UCSD-AML1 (cell line): ENCODE measurements at regions not wholly inside any gene's neighbourhood (a gene's known extent, or its start where the extent isn't known, plus 50 kb on each side); places are given as distances from the start of the nearest gene placed in this dataset.
"Not testable (repeated sequence)": the region's sequence is repeated elsewhere in the genome, so short reads cannot be mapped to it uniquely, and the experiment has no call there.

Experiments used
- DNase-seq: peaks from one replicate; lab custom pipeline; 2025; ENCODE audit not compliant: unreplicated experiment; lab: John Stamatoyannopoulos, UW

DNA sequence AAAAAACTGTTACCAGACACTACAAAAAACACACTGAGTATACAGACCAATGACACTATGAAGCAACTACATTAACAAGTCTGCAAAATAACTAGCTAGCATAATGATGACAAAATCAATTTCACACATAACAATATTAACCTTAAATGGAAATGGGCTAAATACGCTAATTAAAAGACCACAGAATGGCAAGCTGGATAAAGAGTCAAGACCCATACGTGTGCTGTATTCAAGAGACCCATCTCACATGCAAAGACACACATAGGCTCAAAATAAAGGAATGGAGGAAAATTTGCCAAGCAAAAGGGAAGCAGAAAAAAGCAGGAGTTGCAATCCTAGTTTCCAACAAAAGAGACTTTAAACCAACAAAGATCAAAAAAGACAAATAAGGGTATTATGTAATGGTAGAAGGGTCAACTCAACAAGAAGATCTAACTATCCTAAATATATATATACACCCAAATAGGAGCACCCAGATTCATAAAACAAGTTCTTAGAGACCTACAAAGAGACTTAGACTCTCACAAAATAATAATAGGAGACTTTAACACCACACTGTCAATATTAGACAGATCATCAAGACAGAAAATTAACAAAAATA is 158.6 kb downstream of the ALDH8A1 start:
- DNase-seq = not testable (repeated sequence)

DNA sequence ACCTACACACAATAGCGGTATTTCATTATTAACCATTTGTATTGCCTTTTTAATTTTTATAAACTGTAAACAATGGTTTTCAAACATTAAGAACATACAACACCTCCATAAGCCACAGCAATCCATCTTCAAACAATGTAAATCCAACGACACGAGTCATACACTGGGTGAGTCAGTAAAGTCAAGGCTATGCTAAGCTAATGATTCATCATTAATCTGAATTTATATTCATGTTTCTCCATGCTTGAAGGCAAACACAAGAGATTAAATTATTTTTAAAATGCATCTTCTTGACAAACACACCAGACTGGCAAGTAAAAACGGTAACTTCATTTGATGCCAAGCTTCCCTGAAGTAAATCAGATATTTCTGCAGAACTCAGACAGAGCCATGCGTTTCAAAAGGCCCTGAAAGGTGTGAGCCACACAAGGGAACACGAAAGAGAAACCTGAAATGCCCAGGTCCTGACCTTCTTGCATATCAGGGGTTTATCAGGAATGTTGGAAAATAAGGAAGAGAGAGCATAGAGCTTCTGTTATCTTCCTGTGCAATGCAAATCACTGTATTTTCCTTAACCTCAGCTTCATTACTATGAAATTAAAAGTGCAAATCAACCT is 162.5 kb downstream of the ALDH8A1 start:
- no peak for DNase-seq

DNA sequence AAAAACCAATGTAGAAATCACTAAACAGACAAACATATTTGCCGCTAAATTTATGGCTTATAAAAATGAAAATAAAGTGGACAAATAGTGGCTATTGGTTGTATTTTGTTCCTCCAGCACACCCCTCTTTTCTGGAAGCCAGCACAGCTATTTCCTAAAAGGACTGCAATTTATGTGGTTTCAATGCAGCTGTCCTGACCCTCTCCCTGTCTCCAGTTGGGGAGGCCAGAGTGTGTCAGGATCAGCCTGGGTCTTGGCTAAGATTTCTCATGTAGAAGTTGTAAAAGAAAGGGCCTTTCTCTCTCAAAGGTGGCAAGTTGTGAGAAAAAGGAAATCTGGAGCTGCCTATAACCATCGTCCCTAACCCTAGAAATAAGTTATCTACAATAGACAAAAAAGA is 165.6 kb downstream of the ALDH8A1 start:
- no peak for DNase-seq

DNA sequence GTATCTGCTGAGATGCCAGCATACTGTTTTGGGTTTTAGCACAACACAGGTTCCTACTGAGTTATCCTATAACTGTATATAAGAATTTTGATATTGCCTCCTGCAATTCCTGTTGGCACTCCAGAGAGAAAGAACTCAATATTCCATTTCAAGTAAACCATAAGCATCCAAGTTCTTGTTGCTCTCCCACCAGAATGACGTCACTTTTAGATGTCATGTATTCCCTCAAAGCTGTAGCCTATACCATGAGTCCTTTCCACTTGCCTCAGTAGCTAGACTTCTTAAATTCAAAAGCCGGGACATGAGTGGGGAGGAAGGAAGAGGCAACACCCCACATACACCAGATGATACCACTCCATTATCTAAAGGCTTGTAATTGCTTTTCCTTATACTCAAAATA is 171.5 kb downstream of the ALDH8A1 start:
- no peak for DNase-seq

DNA sequence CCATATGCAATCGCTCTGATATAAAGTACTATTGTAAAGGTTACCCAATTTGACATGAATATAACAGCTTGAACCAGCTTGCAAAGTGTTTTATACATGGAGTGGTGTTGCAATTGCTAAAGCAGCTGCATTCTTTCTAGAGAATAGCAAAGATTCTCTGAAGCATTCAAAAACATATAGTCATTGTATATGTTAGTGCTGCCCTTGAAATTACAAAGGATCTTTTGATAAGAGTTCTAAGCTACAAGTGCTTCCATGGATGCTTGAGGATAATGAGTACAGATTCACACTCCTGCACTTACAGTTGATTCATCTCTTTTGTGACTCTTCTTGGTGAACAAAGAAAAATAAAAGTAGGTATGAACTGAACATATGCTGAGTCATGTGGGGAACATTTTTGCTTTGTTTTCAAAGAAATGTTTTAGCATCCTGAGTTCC is 175.7 kb downstream of the ALDH8A1 start:
- no peak for DNase-seq

DNA sequence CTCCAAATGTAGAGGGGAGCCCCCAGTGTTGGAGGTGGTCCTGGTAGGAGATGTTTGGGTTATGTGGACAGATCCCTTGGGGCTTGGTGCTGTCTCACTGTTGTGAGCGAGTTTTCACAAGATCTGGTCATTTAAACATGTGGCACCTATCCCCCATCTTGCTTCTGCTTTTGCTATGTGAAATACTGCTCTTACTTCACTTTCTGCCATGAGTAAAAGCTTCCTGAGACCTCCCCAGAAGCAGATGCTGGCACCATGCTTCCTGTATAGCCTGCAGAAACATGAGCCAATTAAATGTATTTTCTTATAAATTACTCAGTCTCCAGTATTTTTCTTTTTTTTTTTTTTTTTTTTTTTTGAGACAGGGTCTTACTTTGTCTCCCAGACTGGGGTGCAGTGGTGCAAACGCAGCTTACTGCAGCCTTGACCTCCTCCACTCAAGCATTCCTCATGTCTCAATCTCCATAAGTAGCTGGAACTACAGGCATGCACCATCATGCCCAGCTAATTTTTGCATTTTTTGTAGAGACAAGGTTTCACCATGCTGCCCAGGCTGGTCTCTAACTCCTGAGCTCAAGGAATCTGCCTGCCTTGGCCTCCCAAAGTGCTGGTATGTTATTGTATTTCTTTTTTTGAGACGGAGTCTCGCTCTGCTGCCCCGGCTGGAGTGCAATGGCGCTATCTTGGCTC is 177.1 kb downstream of the ALDH8A1 start:
- no peak for DNase-seq

DNA sequence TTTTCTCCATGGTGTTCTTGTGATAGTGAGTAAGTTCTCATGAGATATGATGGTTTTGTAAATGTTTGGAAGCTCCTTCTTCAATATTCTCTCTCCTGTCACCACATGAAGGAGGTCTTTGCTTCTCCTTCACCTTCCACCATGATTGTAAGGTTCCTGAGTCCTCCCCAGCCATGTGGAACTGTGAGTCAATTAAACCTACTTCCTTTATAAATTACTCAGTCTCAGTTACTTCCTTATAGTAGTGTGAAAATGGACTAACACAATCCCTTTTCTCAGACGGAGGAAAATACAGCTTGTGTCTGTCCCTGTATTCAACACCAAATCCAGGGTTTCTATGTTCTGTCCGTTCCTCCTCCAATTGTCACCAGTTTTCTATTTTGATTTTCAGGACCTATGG is 181.0 kb downstream of the ALDH8A1 start:
- DNase-seq = no peak

DNA sequence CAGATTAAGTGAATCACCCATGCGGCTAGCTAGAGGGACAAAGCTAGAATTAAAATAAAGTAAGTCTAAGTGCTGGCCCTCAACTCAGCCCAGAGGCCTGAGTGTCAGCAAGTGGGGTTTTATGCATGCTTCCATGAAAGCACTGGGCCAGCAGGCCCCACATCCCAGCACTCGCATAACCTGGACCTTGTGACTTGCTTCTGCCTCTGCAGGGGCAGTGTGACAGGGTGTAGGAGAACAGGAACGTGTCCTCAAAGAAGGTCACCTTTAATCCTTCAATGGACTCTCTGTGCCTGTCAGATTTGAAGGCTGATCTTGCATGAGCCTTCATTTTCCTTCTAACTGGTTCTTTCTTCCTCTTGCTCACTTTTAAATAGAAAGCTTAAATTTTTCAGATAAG is 183.4 kb downstream of the ALDH8A1 start:
- DNase-seq = no peak

DNA sequence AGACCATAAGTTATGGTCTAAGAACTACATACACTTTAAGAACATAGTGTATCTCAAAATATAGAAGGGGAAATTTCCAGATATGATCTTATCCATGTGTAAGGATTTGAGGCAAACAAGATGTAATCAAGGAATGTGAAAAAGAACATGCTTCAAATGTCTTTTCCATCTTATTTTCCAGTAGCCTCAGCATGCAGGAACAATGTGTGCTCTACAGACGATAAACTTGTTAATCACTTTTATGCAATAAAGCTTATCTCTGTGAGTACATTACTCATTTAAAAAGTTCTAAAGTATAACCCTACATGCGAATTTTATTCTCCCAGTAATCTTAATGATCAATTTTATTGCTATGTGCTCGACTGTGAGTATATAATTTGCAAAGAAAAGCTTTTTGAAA is 185.2 kb downstream of the ALDH8A1 start:
- DNase-seq = no peak

DNA sequence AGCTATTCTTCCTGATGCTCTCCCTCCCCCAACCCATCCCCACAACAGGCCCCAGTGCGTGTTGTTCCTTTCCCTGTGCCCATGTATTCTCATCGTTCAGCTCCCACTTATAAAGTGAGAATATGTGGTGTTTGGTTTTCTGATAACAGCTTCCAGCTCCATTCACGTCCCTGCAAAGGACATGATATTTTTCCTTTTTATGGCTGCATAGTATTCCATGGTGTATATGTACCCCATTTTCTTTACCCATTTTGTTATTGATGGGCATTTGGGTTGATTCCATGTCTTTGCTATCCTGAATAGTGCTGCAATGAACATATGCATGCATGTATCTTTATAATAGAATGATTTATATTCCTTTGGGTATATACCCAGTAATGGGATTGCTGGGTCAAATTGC is 186.3 kb downstream of the ALDH8A1 start:
- not testable (repeated sequence) for DNase-seq

DNA sequence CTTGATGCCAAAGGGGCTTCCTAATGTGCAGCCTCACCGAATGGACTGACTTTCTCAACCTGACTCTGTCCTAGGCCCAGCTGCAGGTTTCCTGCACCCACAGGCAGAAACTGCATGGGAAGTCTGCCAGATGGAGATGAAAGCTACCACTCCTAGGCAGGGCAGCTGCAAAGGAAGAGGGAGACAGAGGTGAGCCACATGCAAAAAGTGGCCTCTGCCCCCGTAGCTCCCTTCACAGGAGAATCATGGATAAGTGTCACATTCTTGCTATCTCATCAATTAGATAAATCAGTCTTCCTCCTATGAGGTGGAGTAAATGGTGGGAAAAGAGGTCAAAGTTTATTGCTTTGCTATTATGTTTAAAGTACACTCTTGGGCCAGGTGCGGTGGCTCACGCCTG is 191.3 kb downstream of the ALDH8A1 start:
- DNase-seq = no peak

DNA sequence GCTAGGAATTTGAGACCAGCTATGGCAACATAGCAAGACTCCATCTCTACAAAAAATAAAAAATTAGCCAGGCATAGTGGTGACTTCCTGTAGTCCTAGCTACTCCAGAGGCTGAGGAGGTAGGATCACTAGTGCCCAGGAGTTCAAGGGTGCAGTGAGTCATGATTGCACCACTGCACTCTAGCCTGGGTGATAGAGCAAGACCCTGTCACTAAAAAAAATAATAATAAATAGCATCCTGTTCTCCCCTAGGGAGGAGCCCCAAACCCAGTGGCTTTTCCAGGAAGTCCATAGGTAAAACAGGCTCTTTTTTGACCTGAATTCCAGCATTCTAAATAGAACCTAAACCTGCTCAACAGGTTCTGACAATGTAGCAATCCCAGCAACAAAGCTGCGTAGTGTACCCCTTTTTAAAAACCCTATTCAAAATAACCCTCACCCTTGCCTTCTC is 192.0 kb downstream of the ALDH8A1 start:
- DNase-seq = no peak

DNA sequence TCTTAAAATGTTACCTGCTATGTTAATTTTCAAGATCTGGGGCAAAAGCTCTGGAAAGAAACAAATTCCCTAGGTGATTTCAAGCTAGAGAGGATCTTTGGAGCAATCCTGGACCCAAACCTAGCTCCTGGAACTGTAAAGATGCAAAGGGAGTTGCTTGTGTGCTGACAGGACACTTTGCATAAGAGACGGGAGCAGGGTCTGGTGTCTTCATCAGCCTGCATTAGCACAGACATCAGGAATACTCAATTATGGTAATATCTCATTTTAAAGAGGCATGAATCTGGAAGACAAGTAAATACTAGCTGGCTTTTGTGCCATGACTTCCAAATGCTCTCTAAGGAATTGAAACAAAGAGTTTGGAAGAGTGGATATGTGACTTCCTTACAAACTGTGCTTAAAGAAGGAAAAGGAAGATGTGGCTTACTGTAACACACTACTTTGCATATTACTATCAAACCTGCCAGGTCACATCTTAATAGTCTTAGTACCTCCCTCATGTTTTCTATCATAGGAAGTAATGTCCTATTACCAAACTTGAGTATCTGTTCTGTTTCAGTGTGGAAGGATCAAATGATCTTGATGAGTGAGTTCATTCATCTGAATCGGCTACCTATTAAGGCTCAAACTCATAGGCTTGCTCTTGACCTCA is 193.4 kb downstream of the ALDH8A1 start:
- DNase-seq = no peak

DNA sequence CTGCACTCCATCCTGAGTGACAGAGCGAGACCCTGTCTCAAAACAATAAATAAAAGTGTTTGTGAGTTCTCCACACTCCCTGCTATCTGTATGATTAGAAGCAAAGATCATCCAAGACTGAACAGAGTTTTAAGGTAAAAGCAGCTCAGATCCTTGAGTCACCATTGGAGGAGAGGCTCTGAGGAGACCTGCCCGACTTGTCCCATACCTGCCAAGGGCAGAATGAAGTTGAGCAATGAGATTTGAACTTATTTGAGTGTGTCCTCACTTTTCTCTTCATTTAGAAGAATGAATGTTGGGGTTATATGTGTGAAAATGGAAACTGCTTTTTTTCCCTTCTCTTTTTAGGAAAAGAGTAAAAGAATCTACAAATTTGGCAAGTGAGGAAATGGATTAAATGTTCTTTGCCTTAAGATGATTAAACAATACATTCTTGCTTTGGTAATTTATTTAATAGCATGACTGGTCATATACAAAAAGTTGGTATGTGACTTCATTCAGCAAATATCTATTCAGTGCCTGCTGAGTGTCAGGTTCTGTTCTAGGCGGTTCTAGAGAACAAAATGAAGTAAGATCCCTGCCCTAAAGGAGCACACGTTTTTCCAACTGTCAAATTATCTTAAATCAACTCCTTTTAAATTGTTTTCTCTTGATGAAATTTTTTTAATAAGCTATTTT is 195.7 kb downstream of the ALDH8A1 start:
- no peak for DNase-seq

DNA sequence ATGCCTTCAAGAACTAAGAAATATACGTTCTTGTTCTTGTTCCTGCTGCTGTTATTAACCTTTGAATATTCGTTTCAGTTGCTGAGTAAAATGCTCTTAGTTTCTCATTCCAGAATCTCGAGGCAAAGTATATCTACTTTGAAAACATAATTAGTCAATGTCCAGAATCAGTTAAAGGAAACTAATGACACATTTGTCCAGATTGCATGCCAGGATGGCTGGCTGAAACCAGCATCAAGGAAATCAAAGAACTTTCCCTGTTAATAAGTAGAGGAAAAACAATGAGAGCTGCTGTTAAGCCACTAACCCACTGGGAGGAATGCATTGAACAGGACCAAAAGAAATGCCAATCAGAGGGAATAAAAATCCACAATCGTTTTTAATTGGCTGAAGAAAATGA is 196.9 kb downstream of the ALDH8A1 start:
- no peak for DNase-seq

DNA sequence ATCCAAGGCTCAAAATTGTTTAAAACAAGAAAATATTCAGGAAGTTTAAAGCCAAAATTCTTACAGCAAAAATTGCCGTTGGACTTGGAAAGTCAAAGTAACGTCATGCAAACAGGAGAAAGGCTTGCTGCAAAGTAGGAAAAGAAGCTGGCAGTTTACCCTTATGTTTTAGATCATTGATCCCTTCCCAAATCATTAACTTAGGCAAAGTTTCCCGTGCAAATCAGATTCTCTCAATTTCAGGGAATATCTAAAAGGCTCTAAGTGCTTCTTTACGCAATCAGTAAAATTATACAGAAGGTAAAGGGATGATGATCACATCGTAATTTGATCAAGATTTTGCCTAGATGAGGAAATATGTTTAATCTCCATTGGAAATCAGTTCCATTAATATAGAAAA is 197.5 kb downstream of the ALDH8A1 start:
- DNase-seq = no peak

DNA sequence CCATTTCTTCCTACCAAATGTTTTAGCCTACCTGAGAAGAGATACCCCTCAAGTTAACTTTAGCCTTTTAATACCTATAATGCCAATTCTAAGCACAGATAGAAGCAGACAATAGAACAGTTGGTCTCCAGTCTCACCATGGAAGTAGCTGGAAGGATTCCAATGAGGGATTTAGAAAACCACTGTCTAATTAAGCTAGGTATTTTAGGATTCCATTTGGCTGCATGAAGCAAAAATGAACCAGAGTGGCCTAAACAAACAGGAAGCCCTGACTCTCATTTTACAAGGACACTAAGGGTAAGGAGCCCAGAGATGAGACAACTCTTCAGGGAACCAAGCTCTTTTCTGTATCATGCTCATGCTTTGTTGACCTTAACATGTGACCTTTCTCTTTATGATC is 199.2 kb downstream of the ALDH8A1 start:
- DNase-seq = no peak

DNA sequence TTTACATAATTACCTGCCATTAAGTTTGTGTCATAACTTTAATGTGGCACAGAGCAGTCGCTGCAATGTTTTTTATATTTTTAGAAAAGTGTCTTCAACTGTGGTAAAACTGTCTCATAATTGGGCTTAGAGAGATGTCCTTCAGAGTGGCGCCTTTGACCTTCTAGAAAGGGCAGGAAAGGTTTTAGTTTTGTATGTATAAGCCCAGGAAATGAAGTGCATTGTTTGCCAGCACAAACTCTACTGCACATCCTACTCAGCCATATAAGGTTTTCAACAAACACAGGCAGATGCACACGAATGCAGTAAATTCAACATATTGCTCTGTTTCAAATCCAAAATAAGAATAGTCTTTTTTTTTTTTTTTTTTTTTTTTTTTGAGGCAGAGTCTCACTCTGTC is 201.4 kb downstream of the ALDH8A1 start:
- no peak for DNase-seq

DNA sequence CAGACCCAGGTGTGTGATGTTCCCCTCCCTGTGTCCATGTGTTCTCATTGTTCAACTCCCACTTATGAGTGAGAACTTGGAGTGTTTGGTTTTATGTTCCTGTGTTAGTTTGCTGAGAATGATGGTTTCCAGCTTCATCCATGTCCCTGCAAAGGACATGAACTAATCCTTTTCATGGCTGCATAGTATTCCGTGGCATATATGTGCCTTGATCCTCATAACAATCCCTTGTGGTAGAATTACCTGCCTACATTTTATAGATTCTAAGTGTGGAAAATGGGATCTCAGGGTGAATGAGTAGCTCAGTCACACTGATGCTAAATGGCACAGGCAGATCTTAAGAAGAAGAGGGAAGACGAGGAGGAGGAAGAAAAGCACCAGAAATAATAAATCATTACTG is 202.7 kb downstream of the ALDH8A1 start:
- DNase-seq = not testable (repeated sequence)

DNA sequence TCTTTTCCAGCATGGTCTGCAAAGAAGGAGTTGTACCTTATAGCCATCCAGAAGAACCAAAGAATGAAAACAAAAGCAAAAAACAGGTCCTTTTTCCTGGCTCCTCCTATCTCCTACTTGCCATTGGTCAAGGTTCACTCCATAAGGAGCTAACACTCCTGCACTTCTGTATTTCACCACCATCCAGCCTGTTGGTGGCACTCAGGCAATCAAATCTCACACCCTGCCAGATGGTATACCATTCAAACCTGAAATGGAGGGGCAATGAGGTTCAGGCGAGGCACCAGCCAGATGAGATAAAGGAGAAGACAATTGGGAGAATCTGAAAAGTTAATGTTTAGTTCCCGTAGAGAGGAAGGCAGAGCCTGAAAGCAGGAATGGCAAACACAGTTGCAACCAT is 203.8 kb downstream of the ALDH8A1 start:
- DNase-seq = no peak

DNA sequence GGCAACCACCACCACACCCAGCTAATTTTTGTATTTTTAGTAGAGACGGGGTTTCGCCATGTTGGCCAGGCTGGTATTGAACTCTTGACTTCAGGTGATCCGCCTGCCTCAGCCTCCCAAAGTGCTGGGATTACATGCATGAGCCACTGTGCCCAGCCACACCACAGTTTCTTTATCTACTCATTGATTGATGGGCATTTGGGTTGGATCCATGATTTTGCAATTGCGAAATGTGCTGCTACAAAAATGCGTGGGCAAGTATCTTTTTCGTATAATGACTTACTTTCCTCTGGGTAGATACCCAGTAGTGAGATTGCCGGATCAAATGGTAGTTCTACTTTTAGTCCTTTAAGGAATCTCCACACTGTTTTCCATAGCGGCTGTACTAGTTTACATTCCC is 204.7 kb downstream of the ALDH8A1 start:
- DNase-seq = not testable (repeated sequence)
